Testis (tissue), 2 donors: ENCODE measurements at regions not wholly inside any gene's neighbourhood (a gene's known extent, or its start where the extent isn't known, plus 50 kb on each side); places are given as distances from the start of the nearest gene placed in this dataset.

Experiments
- CTCF ChIP-seq, 3 experiments: fragments of 450-650 bp in 2 of 3; fragments of 200-600 bp in 1 of 3; sonication (generic) in 1 of 3; IDR thresholded peaks; one replicate each; pipeline ENCODE4 v1.5.1; 2016 to 2019; ENCODE audit warnings: antibody characterized with exemption in 3 of 3, mild to moderate bottlenecking in 2 of 3, moderate library complexity in 1 of 3
- POLR2A ChIP-seq: fragments of 450-650 bp; IDR thresholded peaks from one replicate; pipeline ENCODE4 v1.6.1; 2017; ENCODE audit warnings: antibody characterized with exemption, mild to moderate bottlenecking, moderate library complexity

GRCh38 chr5:25415970-25416369 lies 771.2 kb upstream of the CDH10 start:
- no peak for TF ChIP-seq CTCF (IDR thresholded peaks at IDR 0.05)
- no peak for TF ChIP-seq POLR2A
